A673 (cell line): ENCODE measurements at regions not wholly inside any gene's neighbourhood (a gene's known extent, or its start where the extent isn't known, plus 50 kb on each side); places are given as distances from the start of the nearest gene placed in this dataset.
"Not testable (repeated sequence)": the region's sequence is repeated elsewhere in the genome, so short reads cannot be mapped to it uniquely, and the experiment has no call there.

Experiments
- BruUV-seq: library from RNA; stranded (reverse); fragments of 400-500 nt; replicated peaks from 2 replicates; lab custom pipeline; 2021; lab: Mats Ljungman, UMichigan
- CTCF ChIA-PET: fragments of 300-600 bp; sonication (Branson Sonifier 250); formaldehyde crosslinking; loops from one replicate; lab custom pipeline; 2022; ENCODE audit warnings: antibody characterized with exemption; lab: Charles Lee
- POLR2A ChIA-PET: fragments of 300-600 bp; sonication (Branson Sonifier 250); formaldehyde crosslinking; loops from one replicate; lab custom pipeline; 2022; ENCODE audit warnings: antibody characterized with exemption; ENCODE audit not compliant: low non-redundant PET; lab: Charles Lee
- DNase-seq: peaks from one replicate; pipeline ENCODE4 v3.0.0-alpha.2; 2015; ENCODE audit warnings: low spot score
- H3K27ac ChIP-seq: fragments of 200-600 bp; sonication (generic); 2 replicates; pipeline ENCODE4 v1.5.1; 2016; ENCODE audit warnings: mixed run types, low read depth, mild to moderate bottlenecking, mixed read lengths, antibody characterized with exemption, low read length; ENCODE audit not compliant: poor library complexity, severe bottlenecking
- H3K27me3 ChIP-seq: fragments of 200-600 bp; sonication (generic); replicated peaks from 2 replicates; pipeline ENCODE4 v1.6.1; 2017; ENCODE audit warnings: mixed run types, low read depth, mild to moderate bottlenecking, mixed read lengths, antibody characterized with exemption, low read length; ENCODE audit not compliant: insufficient read depth, poor library complexity
- H3K36me3 ChIP-seq: fragments of 200-600 bp; sonication (generic); 2 replicates; pipeline ENCODE4 v1.6.1; 2016; ENCODE audit warnings: mixed run types, mild to moderate bottlenecking, mixed read lengths, antibody characterized with exemption, low read length; ENCODE audit not compliant: insufficient read depth, poor library complexity, severe bottlenecking
- H3K4me1 ChIP-seq: fragments of 200-600 bp; sonication (generic); 2 replicates; pipeline ENCODE4 v1.6.1; 2017; ENCODE audit warnings: mixed run types, mild to moderate bottlenecking, mixed read lengths, antibody characterized with exemption, low read length; ENCODE audit not compliant: insufficient read depth, poor library complexity, severe bottlenecking
- H3K4me3 ChIP-seq: fragments of 200-600 bp; sonication (generic); 2 replicates; pipeline ENCODE4 v1.5.1; 2016; ENCODE audit warnings: low read depth, mixed run types, mild to moderate bottlenecking, mixed read lengths, low read length; ENCODE audit not compliant: poor library complexity, severe bottlenecking
- H3K9me3 ChIP-seq: fragments of 200-600 bp; sonication (generic); 2 replicates; pipeline ENCODE4 v1.6.1; 2016; ENCODE audit warnings: mixed run types, low read depth, mild to moderate bottlenecking, mixed read lengths, antibody characterized with exemption, low read length; ENCODE audit not compliant: poor library complexity, severe bottlenecking
- EZH2 ChIP-seq: fragments of 200-600 bp; sonication (generic); IDR thresholded peaks from 2 replicates; pipeline ENCODE4 v1.6.1; 2017; ENCODE audit warnings: borderline replicate concordance, low read depth, mild to moderate bottlenecking, mixed read lengths, antibody characterized with exemption, low read length; ENCODE audit not compliant: poor library complexity, severe bottlenecking
- intact Hi-C: fragments of 100-400 bp; cut with micrococcal nuclease; formaldehyde crosslinking; loops from one replicate; pipeline ENCODE4 v1.10.0; 2022; ENCODE audit not compliant: unreplicated experiment
- TF ChIP-seq, protein P1 (sequence below): fragments of 300-800, 200-600 bp; sonication (generic); conservative IDR thresholded peaks from 2 replicates; pipeline ENCODE4 v1.5.1; 2017; ENCODE audit warnings: low read depth, mild to moderate bottlenecking, antibody characterized with exemption, low read length, moderate library complexity, mixed read lengths

- no peak overlapping the region for H3K27ac ChIP-seq
- POLR2A ChIA-PET = no interaction called here
- intact Hi-C loops = no loop called here
- TF ChIP-seq EZH2 = no peak
- TF ChIP-seq, protein P1, sequence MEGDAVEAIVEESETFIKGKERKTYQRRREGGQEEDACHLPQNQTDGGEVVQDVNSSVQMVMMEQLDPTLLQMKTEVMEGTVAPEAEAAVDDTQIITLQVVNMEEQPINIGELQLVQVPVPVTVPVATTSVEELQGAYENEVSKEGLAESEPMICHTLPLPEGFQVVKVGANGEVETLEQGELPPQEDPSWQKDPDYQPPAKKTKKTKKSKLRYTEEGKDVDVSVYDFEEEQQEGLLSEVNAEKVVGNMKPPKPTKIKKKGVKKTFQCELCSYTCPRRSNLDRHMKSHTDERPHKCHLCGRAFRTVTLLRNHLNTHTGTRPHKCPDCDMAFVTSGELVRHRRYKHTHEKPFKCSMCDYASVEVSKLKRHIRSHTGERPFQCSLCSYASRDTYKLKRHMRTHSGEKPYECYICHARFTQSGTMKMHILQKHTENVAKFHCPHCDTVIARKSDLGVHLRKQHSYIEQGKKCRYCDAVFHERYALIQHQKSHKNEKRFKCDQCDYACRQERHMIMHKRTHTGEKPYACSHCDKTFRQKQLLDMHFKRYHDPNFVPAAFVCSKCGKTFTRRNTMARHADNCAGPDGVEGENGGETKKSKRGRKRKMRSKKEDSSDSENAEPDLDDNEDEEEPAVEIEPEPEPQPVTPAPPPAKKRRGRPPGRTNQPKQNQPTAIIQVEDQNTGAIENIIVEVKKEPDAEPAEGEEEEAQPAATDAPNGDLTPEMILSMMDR = no peak
- BruUV-seq = no TSS peak
- CTCF ChIA-PET = no interaction called here
- H3K4me1 ChIP-seq = no peaks in the 10 kb centered on the region
- no peaks in the 10 kb centered on the region for H3K9me3 ChIP-seq
- DNase-seq = no peak
- H3K36me3 ChIP-seq = no peaks in the 10 kb centered on the region
- H3K4me3 ChIP-seq = no peak overlapping the region
- H3K27me3 ChIP-seq = no peaks in the 10 kb centered on the region
Observed at GRCh38 chr7:81150951-81151361, 232.1 kb upstream of the SEMA3C start.

DNA sequence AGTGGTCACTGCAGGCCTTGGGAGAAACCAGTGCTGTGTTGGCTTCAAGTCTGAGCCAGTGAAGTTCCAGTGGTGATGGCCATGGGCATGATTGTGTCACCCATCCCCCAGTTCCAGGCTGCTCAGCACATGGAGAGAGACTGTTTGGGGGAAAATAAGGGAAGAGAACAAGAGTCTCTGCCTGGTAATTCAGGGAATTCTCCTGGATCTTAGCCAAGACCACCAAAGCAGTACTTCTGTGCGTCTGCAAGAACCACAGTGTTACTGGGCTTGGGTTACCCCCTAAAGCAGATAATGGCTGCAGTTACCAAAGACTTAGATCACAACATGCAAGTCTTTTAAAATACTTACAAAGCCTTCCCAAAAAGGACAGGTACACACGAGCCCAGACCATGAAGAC, 225.0 kb upstream of the SEMA3C start:
- DNase-seq = no peak
- ChIA-PET POLR2A (no interaction called here), CTCF (no interaction called here)
- Histone ChIP-seq H3K4me1 (peaks cover 4% of the 10 kb centered on the region), H3K27ac (no peak overlapping the region), H3K4me3 (no peak overlapping the region), H3K36me3 (no peaks in the 10 kb centered on the region), H3K27me3 (no peaks in the 10 kb centered on the region), H3K9me3 (no peaks in the 10 kb centered on the region)
- no TSS peak for BruUV-seq
- intact Hi-C loops = no loop called here
- TF ChIP-seq EZH2 = no peak
- TF ChIP-seq, protein P1 = no peak

DNA sequence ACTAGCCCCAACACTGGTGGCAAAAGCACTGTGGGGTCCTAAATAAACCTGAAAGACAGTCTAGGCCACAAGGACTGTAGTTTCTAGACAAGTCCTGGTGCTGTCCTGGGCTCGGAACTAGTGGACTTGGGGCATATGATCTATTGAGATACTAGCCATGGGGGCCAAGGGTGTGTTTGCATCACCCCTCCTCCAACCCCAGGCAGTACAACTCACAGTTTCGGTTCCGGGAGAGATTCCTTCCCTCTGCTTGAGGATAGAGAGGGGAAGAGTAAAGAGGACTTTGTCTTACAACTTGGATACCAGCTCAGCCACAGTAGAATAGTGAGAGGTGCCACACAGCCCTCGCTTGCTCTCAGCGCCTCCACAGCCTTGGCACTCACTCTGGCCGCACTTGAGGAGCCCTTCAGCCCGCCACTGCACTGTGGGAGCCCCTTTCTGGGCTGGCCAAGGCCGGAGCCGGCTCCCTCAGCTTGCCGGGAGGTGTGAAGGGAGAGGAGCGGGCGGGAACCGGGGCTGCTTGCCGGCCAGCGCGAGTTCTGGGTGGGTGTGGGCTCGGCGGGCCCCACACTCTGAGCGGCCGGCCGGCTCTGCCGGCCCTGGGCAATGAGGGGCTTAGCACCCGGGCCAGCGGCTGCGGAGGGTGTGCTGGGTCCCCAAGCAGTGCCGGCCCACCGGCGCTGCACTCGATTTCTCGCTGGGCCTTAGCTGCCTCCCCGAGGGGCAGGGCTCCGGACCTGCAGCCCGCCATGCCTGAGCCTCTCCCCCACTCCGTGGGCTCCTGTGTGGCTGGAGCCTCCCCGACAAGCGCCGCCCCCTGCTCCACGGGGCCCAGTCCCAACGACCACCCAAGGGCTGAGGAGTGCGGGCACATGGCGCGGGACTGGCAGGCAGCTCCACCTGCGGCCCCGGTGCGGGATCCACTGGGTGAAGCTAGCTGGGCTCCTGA, 222.7 kb upstream of the SEMA3C start:
- intact Hi-C loops, H3K36me3 ChIP-seq, BruUV-seq, DNase-seq, H3K27me3 ChIP-seq, POLR2A ChIA-PET, H3K4me1 ChIP-seq, CTCF ChIA-PET, H3K9me3 ChIP-seq, H3K4me3 ChIP-seq, H3K27ac ChIP-seq: not testable (repeated sequence)
